PC-3 (cell line): ENCODE measurements at regions not wholly inside any gene's neighbourhood (a gene's known extent, or its start where the extent isn't known, plus 50 kb on each side); places are given as distances from the start of the nearest gene placed in this dataset.
"Not testable (repeated sequence)": the region's sequence is repeated elsewhere in the genome, so short reads cannot be mapped to it uniquely, and the experiment has no call there.

ENCODE experiments used
- EZH2 ChIP-seq: fragments of 300-600 bp; sonication (generic); IDR thresholded peaks from one replicate; pipeline ENCODE4 v1.6.1; 2017; ENCODE audit warnings: antibody characterized with exemption, mild to moderate bottlenecking, low read length; ENCODE audit not compliant: unreplicated experiment
- TF ChIP-seq, protein P1 (sequence below): fragments of 300-600 bp; sonication (generic); conservative IDR thresholded peaks from 2 replicates; pipeline ENCODE4 v1.5.1; 2017; ENCODE audit warnings: antibody characterized with exemption, low read depth, mild to moderate bottlenecking, low read length

DNA sequence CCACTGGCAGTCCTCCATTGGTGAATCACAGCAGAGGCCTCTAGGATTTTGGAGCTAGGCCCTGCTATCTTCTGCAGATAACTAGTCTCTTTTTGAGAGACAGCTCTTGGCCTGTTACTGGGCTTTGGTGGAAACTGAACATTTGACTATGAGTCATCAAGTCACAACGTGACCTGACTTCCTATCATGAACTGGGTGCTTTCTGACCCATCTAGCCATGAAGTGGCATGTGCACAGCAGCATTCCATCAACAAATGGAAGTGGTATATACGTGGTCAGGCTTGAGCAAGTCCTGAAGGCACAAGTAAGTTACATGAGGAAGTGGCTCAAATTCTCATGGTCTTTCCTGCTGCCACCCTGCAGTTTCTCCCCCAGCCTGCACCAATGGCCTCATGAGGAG, 228.5 kb downstream of the CDH19 start:
- TF ChIP-seq, protein P1, sequence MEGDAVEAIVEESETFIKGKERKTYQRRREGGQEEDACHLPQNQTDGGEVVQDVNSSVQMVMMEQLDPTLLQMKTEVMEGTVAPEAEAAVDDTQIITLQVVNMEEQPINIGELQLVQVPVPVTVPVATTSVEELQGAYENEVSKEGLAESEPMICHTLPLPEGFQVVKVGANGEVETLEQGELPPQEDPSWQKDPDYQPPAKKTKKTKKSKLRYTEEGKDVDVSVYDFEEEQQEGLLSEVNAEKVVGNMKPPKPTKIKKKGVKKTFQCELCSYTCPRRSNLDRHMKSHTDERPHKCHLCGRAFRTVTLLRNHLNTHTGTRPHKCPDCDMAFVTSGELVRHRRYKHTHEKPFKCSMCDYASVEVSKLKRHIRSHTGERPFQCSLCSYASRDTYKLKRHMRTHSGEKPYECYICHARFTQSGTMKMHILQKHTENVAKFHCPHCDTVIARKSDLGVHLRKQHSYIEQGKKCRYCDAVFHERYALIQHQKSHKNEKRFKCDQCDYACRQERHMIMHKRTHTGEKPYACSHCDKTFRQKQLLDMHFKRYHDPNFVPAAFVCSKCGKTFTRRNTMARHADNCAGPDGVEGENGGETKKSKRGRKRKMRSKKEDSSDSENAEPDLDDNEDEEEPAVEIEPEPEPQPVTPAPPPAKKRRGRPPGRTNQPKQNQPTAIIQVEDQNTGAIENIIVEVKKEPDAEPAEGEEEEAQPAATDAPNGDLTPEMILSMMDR: not testable (repeated sequence)
- not testable (repeated sequence) for TF ChIP-seq EZH2
